ENCODE measurements at regions not wholly inside any gene's neighbourhood (a gene's known extent, or its start where the extent isn't known, plus 50 kb on each side); places are given as distances from the start of the nearest gene placed in this dataset.

- dilution Hi-C loops (cut with MboI; ENCODE audit: extremely low pct_ligation_motif_present, low sequenced_read_pairs): no loop called here
- intact Hi-C loops (cut with micrococcal nuclease): no loop called here
- Histone ChIP-seq H3K9ac (replicated peaks; ENCODE audit: extremely low read depth, insufficient read depth, low read length) (no peak overlapping the region), H3K36me3 (ENCODE audit: control insufficient read depth in 2 of 2, extremely low read depth in 1 of 2, insufficient read depth in 2 of 2, low read length in 2 of 2) (no peaks in the 10 kb centered on the region), H3K9me3 (replicated peaks; ENCODE audit: control insufficient read depth, insufficient read depth, low read length) (peaks cover 2% of the 10 kb centered on the region), H3K4me1 (ENCODE audit: control insufficient read depth, extremely low read depth, insufficient read depth, low read length) (no peaks in the 10 kb centered on the region), H4K20me1 (replicated peaks; ENCODE audit: control insufficient read depth, extremely low read depth, insufficient read depth, low read length) (no peaks in the 10 kb centered on the region), H3K9me1 (replicated peaks; ENCODE audit: control insufficient read depth, extremely low read depth, insufficient read depth, low read length) (no peaks in the 10 kb centered on the region), H2AFZ (ENCODE audit: low read depth, low read length) (no peak overlapping the region), H3K4me2 (ENCODE audit: insufficient read depth, low read length) (no peak overlapping the region), H3K4me3 (replicated peaks in 1 of 3; ENCODE audit: insufficient read depth in 1 of 3, low read depth in 1 of 3, low read length in 3 of 3) (no peak overlapping the region), H3K79me2 (ENCODE audit: control insufficient read depth, insufficient read depth, low read length) (no peaks in the 10 kb centered on the region), H3K27ac (ENCODE audit: insufficient read depth, low read depth, low read length) (no peak overlapping the region), H3K27me3 (ENCODE audit: control insufficient read depth in 2 of 2, insufficient read depth in 2 of 2, low read length in 2 of 2) (no peaks in the 10 kb centered on the region)
- DNase-seq (ENCODE audit: low read depth, low spot score) (no peak), FAIRE-seq (no peak)
- no TSS peak for BruUV-seq (replicated peaks)
- ChIA-PET CTCF (no interaction called here), POLR2A (no interaction called here)
- TF ChIP-seq POLR2A (IDR thresholded peaks at IDR 0.05; ENCODE audit: low read depth, low read length): no peak
- TF ChIP-seq MYC (IDR thresholded peaks at IDR 0.05; ENCODE audit: low read depth, low read length): no peak
- TF ChIP-seq GATA2 (IDR thresholded peaks at IDR 0.05; ENCODE audit: insufficient read depth, insufficient read length, low read depth, low read length): no peak
- no peak for TF ChIP-seq CTCF (IDR thresholded peaks at IDR 0.05; ENCODE audit: extremely low read depth in 1 of 2, insufficient read depth in 1 of 2, low read depth in 1 of 2, low read length in 2 of 2)
Measured at GRCh38 chr5:29230591-29230990, 1962.9 kb upstream of the CDH6 start.

GRCh38 chr5:29229461-29229860 is 1964.0 kb upstream of the CDH6 start:
- no peak overlapping the region for H3K4me2 ChIP-seq (ENCODE audit: insufficient read depth, low read length)
- TF ChIP-seq MAX (IDR thresholded peaks at IDR 0.05; ENCODE audit: insufficient read depth, insufficient read length) (no peak), POLR2A (IDR thresholded peaks at IDR 0.05; ENCODE audit: low read depth, low read length) (no peak), FOS (IDR thresholded peaks at IDR 0.05; ENCODE audit: borderline replicate concordance, insufficient read depth, low read length) (no peak), MYC (IDR thresholded peaks at IDR 0.05; ENCODE audit: low read depth, low read length) (no peak), CTCF (IDR thresholded peaks at IDR 0.05; ENCODE audit: extremely low read depth in 1 of 2, insufficient read depth in 1 of 2, low read depth in 1 of 2, low read length in 2 of 2) (no peak)
- no peak for DNase-seq (ENCODE audit: low read depth, low spot score)
- dilution Hi-C loops (cut with MboI; ENCODE audit: extremely low pct_ligation_motif_present, low sequenced_read_pairs): no loop called here
- H3K4me1 ChIP-seq (ENCODE audit: control insufficient read depth, extremely low read depth, insufficient read depth, low read length): no peaks in the 10 kb centered on the region
- H3K27ac ChIP-seq (ENCODE audit: insufficient read depth, low read depth, low read length): no peak overlapping the region
- POLR2A ChIA-PET: no interaction called here
- H3K4me3 ChIP-seq (replicated peaks in 1 of 3; ENCODE audit: insufficient read depth in 1 of 3, low read depth in 1 of 3, low read length in 3 of 3): no peak overlapping the region
- H3K9me3 ChIP-seq (replicated peaks; ENCODE audit: control insufficient read depth, insufficient read depth, low read length): peaks cover 2% of the 10 kb centered on the region
- no peak for FAIRE-seq
- BruUV-seq (replicated peaks): no TSS peak
- intact Hi-C loops (cut with micrococcal nuclease): no loop called here
- H3K27me3 ChIP-seq (ENCODE audit: control insufficient read depth in 2 of 2, insufficient read depth in 2 of 2, low read length in 2 of 2): no peaks in the 10 kb centered on the region
- H3K9ac ChIP-seq (replicated peaks; ENCODE audit: extremely low read depth, insufficient read depth, low read length): no peak overlapping the region
- no peaks in the 10 kb centered on the region for H3K9me1 ChIP-seq (replicated peaks; ENCODE audit: control insufficient read depth, extremely low read depth, insufficient read depth, low read length)
- no peak overlapping the region for H2AFZ ChIP-seq (ENCODE audit: low read depth, low read length)
- H4K20me1 ChIP-seq (replicated peaks; ENCODE audit: control insufficient read depth, extremely low read depth, insufficient read depth, low read length): no peaks in the 10 kb centered on the region
- H3K36me3 ChIP-seq (ENCODE audit: control insufficient read depth in 2 of 2, extremely low read depth in 1 of 2, insufficient read depth in 2 of 2, low read length in 2 of 2): no peaks in the 10 kb centered on the region
- CTCF ChIA-PET: no interaction called here
- no peaks in the 10 kb centered on the region for H3K79me2 ChIP-seq (ENCODE audit: control insufficient read depth, insufficient read depth, low read length)

Measured in endothelial cell of umbilical vein (primary cell).